AG10803 (cell line): ENCODE measurements at regions not wholly inside any gene's neighbourhood (a gene's known extent, or its start where the extent isn't known, plus 50 kb on each side); places are given as distances from the start of the nearest gene placed in this dataset.

Experiments used
- DNase-seq: peaks from one replicate; pipeline ENCODE4 v3.0.0; 2010; ENCODE audit warnings: low read depth
- H3K4me3 ChIP-seq: 2 replicates; pipeline ENCODE4 v1.5.1; 2011; ENCODE audit warnings: mild to moderate bottlenecking, low read length, control low read depth
- TF ChIP-seq, protein P1 (sequence below): conservative IDR thresholded peaks from 2 replicates; pipeline ENCODE4 v1.5.1; 2011; ENCODE audit warnings: mild to moderate bottlenecking, low read length, control low read depth, inconsistent platforms

- TF ChIP-seq, protein P1, sequence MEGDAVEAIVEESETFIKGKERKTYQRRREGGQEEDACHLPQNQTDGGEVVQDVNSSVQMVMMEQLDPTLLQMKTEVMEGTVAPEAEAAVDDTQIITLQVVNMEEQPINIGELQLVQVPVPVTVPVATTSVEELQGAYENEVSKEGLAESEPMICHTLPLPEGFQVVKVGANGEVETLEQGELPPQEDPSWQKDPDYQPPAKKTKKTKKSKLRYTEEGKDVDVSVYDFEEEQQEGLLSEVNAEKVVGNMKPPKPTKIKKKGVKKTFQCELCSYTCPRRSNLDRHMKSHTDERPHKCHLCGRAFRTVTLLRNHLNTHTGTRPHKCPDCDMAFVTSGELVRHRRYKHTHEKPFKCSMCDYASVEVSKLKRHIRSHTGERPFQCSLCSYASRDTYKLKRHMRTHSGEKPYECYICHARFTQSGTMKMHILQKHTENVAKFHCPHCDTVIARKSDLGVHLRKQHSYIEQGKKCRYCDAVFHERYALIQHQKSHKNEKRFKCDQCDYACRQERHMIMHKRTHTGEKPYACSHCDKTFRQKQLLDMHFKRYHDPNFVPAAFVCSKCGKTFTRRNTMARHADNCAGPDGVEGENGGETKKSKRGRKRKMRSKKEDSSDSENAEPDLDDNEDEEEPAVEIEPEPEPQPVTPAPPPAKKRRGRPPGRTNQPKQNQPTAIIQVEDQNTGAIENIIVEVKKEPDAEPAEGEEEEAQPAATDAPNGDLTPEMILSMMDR: no peak
- DNase-seq: no peak
- H3K4me3 ChIP-seq: no peak overlapping the region
Observed at GRCh38 chr1:103373991-103374390, 151.5 kb upstream of the RNPC3 start.

DNA sequence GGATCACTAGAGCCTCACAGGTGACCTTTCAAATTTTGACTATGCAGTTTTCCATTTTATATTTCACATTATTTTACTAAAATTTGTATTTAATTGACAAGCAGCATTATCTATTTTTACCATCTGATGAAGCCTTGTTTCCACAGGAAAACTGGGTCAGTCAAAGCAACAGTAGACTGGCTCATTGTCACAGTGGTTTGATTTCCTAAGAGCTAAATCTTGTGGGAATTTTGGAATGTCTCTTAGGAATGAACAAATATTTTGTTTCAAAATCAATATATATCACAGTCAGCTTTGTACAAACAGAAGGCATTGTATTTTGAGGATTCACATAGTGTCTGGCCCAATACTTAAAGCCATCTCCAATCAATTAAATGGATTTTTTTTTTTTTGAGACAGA, 152.6 kb upstream of the RNPC3 start:
- peak; percentile 36 for DNase-seq
- H3K4me3 ChIP-seq: no peak overlapping the region
- TF ChIP-seq, protein P1: no peak

- DNase-seq: peak; percentile 60
- TF ChIP-seq, protein P1: no peak
Observed at GRCh38 chr1:103371234-103371633, 154.3 kb upstream of the RNPC3 start.

DNA sequence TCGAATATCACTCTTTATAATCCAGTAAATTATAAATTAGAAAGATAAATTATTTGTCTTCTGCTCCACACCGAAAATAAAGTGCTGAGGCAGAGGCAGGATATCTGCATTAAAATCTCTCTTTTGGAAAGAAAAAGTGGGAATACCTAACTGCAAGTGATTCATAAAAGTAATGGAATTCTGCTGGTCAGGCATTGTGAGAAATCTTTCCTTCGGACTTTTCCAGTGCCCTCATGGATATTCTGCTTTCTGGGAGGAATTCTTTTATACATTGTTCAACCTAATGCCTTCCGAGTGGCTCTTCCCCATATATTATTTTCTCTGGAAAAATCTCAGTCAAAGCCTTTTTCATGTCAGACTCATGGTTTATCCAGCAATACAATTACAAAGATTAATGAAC, 158.3 kb upstream of the RNPC3 start:
- H3K4me3 ChIP-seq: no peak overlapping the region
- TF ChIP-seq, protein P1: no peak
- no peak for DNase-seq

More at GRCh38 chr1:103371234-103371633, 154.3 kb upstream of the RNPC3 start:
- H3K4me3 ChIP-seq: no peak overlapping the region

GRCh38 chr1:103365860-103366569, 159.5 kb upstream of the RNPC3 start:
- TF ChIP-seq, protein P1: no peak
- no peak for DNase-seq
- no peak overlapping the region for H3K4me3 ChIP-seq

GRCh38 chr1:103363008-103363365, 162.5 kb upstream of the RNPC3 start:
- no peak overlapping the region for H3K4me3 ChIP-seq
- TF ChIP-seq, protein P1: no peak
- DNase-seq: no peak

DNA sequence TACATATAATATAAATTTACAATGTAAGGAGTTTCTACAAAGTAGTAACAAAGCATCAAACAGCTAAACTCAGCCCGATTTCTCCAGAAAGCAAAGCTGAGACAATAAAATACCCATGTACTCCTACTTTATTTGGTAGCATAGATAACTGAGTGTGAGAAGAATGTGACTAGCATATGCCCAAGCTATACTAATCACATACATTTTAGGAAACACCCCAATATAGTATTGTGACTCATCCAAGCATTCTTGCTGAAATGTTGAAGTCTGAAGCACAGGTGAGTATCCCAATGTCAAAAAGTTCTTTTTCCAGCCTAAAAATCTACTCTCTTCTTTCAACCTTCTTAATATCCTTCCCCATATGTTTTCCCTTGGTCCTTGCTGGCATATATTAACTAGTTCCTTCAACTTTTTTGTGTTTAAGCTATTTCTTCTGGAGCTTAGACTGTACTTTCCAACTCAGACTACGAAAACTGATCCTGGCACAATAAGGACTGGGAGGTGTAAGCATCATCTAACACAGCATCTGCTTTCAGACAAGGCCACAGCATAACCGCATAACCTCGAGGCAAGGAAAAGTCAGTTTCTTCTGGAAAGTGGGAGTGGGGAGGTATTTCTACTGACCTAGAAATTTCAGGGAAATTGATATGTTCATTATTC, 163.0 kb upstream of the RNPC3 start:
- H3K4me3 ChIP-seq: no peak overlapping the region
- TF ChIP-seq, protein P1: no peak
- no peak for DNase-seq
